ENCODE measurements at regions not wholly inside any gene's neighbourhood (a gene's known extent, or its start where the extent isn't known, plus 50 kb on each side); places are given as distances from the start of the nearest gene placed in this dataset.
A peak's percentile ranks its signal among the peaks of the same experiment; 100 is the strongest.

- no peak for DNase-seq
- Histone ChIP-seq H3K9ac (ENCODE audit: low read depth in 2 of 2, low read length in 2 of 2) (no peak overlapping the region), H3K27ac (no peak overlapping the region)
These were observed 89.6 kb upstream of the MIER3 start for GRCh38 chr5:57041570-57041969.

GRCh38 chr5:57042524-57042931, 90.6 kb upstream of the MIER3 start:
- Histone ChIP-seq H3K36me3 (no peaks in the 10 kb centered on the region), H3K4me3 (no peak overlapping the region), H3K4me1 (no peaks in the 10 kb centered on the region), H3K27me3 (no peaks in the 10 kb centered on the region), H3K9ac (ENCODE audit: low read depth in 2 of 2, low read length in 2 of 2) (no peak overlapping the region), H3K9me3 (no peaks in the 10 kb centered on the region), H3K27ac (no peak overlapping the region)
- intact Hi-C loops (cut with DNase I), result no loop called here
- TF ChIP-seq CTCF (IDR thresholded peaks at IDR 0.05), result no peak
- no peak for DNase-seq

More at GRCh38 chr5:57041570-57041969, 89.6 kb upstream of the MIER3 start:
- H3K4me1 ChIP-seq, result no peaks in the 10 kb centered on the region
- no peaks in the 10 kb centered on the region for H3K9me3 ChIP-seq
- intact Hi-C loops (cut with DNase I), result no loop called here
- TF ChIP-seq CTCF (IDR thresholded peaks at IDR 0.05), result no peak
- H3K36me3 ChIP-seq, result no peaks in the 10 kb centered on the region
- no peaks in the 10 kb centered on the region for H3K27me3 ChIP-seq
- H3K4me3 ChIP-seq, result no peak overlapping the region

GRCh38 chr5:57054135-57054534, 102.2 kb upstream of the MIER3 start:
- Histone ChIP-seq H3K36me3 (no peaks in the 10 kb centered on the region), H3K27me3 (no peaks in the 10 kb centered on the region), H3K4me1 (no peaks in the 10 kb centered on the region), H3K9ac (ENCODE audit: low read depth in 2 of 2, low read length in 2 of 2) (no peak overlapping the region), H3K27ac (peak overlapping the region; percentile 45), H3K4me3 (no peak overlapping the region), H3K9me3 (no peaks in the 10 kb centered on the region)
- DNase-seq, result no peak
- TF ChIP-seq CTCF (IDR thresholded peaks at IDR 0.05), result no peak
- intact Hi-C loops (cut with DNase I), result loop anchor here (2.0 kb wide), 1 partner anchor 21 kb away; no protein-coding TSS in a partner anchor

- intact Hi-C loops (cut with DNase I), result loop anchor here (2.0 kb wide), 1 partner anchor 22 kb away; no protein-coding TSS in a partner anchor
- TF ChIP-seq CTCF (IDR thresholded peaks at IDR 0.05), result no peak
- Histone ChIP-seq H3K4me3 (no peak overlapping the region), H3K27me3 (no peaks in the 10 kb centered on the region), H3K9me3 (no peaks in the 10 kb centered on the region), H3K36me3 (no peaks in the 10 kb centered on the region), H3K9ac (ENCODE audit: low read depth in 2 of 2, low read length in 2 of 2) (peak overlapping the region in 1 of 2 donors; percentile 51), H3K4me1 (no peaks in the 10 kb centered on the region), H3K27ac (peak overlapping the region; percentile 69)
- DNase-seq, result peak; percentile 64
These were observed 102.7 kb upstream of the MIER3 start for GRCh38 chr5:57054671-57055070.

- Histone ChIP-seq H3K4me3 (no peak overlapping the region), H3K27ac (peak overlapping the region; percentile 69), H3K27me3 (no peaks in the 10 kb centered on the region), H3K9me3 (no peaks in the 10 kb centered on the region), H3K9ac (ENCODE audit: low read depth in 2 of 2, low read length in 2 of 2) (no peak overlapping the region), H3K4me1 (no peaks in the 10 kb centered on the region), H3K36me3 (no peaks in the 10 kb centered on the region)
- DNase-seq, result no peak
- no peak for TF ChIP-seq CTCF (IDR thresholded peaks at IDR 0.05)
- intact Hi-C loops (cut with DNase I), result loop anchor here (2.0 kb wide), 1 partner anchor 23 kb away; no protein-coding TSS in a partner anchor
These were observed 103.8 kb upstream of the MIER3 start for GRCh38 chr5:57055731-57056130.
